ENCODE measurements at regions not wholly inside any gene's neighbourhood (a gene's known extent, or its start where the extent isn't known, plus 50 kb on each side); places are given as distances from the start of the nearest gene placed in this dataset.
A peak's percentile ranks its signal among the peaks of the same experiment; 100 is the strongest.
"Not testable (repeated sequence)": the region's sequence is repeated elsewhere in the genome, so short reads cannot be mapped to it uniquely, and the experiment has no call there.

DNA sequence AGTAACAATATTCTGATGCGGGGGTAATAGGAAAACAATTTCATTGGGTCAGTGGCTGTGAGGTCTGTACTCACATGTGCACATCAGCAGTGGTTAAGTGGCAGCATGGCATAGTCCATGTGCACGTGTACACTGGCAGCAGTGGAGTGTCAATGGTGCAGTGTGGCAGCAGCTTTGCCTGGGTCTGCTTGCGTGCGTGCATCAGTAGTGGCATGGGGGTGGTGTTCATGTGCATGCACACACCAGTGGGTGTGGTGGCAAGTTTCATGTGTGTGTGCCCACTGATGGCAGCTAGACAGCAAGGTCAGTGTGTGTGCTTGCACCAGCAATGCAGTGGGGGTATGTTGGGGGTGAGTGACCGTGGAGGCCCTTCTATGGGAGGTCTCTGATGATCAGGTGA is 581.6 kb upstream of the KLHL4 start:
- no peak overlapping the region for H3K27ac Mint-ChIP-seq
- DNase-seq (ENCODE audit: low spot score in 2 of 2, unreplicated experiment in 2 of 2): no peak

DNA sequence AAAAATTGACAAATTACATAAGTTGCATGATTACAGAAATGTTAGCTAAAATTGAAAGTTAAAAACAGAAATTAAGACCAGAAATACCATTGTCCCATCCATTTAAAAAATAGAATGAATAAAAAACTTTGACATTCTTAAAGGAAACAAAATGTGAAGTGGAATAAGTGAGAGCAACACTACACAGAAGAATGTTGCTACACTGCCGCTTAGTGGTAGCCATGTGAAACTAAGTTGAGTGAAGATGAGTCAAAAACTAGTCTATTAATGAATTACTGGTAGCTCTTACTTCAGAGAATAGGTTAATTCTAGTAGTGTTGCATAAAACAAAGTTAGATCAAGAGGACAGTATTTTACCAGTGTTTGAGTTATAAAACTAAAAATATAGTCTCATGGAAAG is 571.0 kb upstream of the KLHL4 start:
- Mint-ChIP-seq H3K36me3 (no peaks in the 10 kb centered on the region), H3K27me3 (ENCODE audit: low read depth) (no peaks in the 10 kb centered on the region), H3K9me3 (no peaks in the 10 kb centered on the region), H3K27ac (no peak overlapping the region), H3K4me3 (no peak overlapping the region), H3K4me1 (peaks cover 28% of the 10 kb centered on the region)
- TF ChIP-seq, protein P1, sequence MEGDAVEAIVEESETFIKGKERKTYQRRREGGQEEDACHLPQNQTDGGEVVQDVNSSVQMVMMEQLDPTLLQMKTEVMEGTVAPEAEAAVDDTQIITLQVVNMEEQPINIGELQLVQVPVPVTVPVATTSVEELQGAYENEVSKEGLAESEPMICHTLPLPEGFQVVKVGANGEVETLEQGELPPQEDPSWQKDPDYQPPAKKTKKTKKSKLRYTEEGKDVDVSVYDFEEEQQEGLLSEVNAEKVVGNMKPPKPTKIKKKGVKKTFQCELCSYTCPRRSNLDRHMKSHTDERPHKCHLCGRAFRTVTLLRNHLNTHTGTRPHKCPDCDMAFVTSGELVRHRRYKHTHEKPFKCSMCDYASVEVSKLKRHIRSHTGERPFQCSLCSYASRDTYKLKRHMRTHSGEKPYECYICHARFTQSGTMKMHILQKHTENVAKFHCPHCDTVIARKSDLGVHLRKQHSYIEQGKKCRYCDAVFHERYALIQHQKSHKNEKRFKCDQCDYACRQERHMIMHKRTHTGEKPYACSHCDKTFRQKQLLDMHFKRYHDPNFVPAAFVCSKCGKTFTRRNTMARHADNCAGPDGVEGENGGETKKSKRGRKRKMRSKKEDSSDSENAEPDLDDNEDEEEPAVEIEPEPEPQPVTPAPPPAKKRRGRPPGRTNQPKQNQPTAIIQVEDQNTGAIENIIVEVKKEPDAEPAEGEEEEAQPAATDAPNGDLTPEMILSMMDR (IDR thresholded peaks at IDR 0.05; ENCODE audit: unreplicated experiment): peak; percentile 55
- DNase-seq (ENCODE audit: low spot score in 2 of 2, unreplicated experiment in 2 of 2): no peak

More for the DNA sequence above, 581.6 kb upstream of the KLHL4 start:
- H3K36me3 Mint-ChIP-seq: peaks cover 5% of the 10 kb centered on the region
- no peaks in the 10 kb centered on the region for H3K27me3 Mint-ChIP-seq (ENCODE audit: low read depth)
- H3K4me3 Mint-ChIP-seq: no peak overlapping the region
- no peaks in the 10 kb centered on the region for H3K4me1 Mint-ChIP-seq
- TF ChIP-seq, protein P1 (IDR thresholded peaks at IDR 0.05; ENCODE audit: unreplicated experiment): no peak
- peaks cover 22% of the 10 kb centered on the region for H3K9me3 Mint-ChIP-seq

DNA sequence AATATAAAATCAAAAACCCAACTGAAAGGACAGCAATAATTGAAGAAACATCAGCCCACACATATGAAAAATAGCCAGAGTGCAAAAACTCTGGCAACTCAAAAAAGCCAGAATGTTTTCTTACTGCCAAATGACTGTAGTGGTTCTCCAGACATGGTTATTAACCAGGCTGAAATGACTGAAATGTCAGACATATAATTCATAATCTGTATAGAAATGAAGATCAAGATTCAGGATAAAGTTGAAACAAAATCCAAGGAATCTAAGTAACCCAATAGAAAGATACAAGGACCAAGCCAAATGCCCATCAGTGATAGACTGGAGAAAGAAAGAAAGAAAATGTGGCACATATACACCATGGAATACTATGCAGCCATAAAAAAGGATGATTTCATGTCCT is 553.3 kb upstream of the KLHL4 start:
- no peak for DNase-seq (ENCODE audit: low spot score in 2 of 2, unreplicated experiment in 2 of 2)
- Mint-ChIP-seq H3K4me1 (no peaks in the 10 kb centered on the region), H3K27ac (no peak overlapping the region), H3K9me3 (peaks cover 33% of the 10 kb centered on the region), H3K4me3 (no peak overlapping the region), H3K36me3 (peaks cover 5% of the 10 kb centered on the region), H3K27me3 (ENCODE audit: low read depth) (no peaks in the 10 kb centered on the region)
- TF ChIP-seq, protein P1 (IDR thresholded peaks at IDR 0.05; ENCODE audit: unreplicated experiment): no peak

DNA sequence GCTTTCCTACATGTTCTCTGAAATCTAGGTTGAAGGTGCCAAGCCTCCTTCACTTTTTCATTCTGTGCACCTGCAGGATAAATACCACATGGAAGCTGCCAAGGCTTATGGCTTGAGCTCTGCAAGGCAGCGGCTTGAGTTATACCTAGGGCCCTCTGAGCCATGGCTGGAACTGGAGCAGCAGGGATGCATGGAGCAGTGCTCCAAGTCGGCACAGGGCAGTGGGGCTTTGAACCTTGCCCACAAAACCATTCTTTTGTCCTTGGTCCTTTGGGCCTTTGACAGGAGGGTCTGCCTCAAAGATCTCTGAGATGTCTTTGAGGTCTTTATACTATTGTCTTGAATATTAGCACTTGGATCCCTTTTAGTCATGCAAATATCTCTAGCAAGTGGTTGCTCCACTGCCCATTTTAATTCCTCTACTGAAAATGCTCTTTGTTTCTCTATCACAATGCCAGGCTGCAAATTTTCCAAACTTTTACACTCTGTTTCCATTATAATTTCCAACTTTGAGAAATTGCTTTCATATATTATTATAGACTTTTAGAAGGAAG is 536.2 kb upstream of the KLHL4 start:
- TF ChIP-seq, protein P1 (IDR thresholded peaks at IDR 0.05; ENCODE audit: unreplicated experiment): no peak
- no peak overlapping the region for H3K27ac Mint-ChIP-seq

DNA sequence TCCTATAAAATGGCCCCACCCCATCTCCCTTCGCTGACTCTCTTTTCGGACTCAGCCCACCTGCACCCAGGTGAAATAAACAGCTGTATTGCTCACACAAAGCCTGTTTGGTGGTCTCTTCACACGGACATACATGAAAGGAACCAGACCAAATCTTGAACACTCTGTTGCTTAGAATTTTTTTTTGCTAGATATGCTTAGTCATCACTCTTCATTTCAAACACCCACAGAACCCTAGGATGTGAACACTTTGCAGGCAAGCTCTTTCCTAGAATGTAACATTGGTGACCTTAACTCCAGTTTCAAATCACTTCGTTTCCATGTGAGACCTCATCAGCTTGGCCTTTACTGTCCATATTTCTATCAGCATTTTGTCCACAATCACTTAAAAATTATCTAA is 530.3 kb upstream of the KLHL4 start:
- H3K27me3 Mint-ChIP-seq (ENCODE audit: low read depth); H3K36me3 Mint-ChIP-seq; H3K4me3 Mint-ChIP-seq; H3K4me1 Mint-ChIP-seq; H3K27ac Mint-ChIP-seq; DNase-seq (ENCODE audit: low spot score in 2 of 2, unreplicated experiment in 2 of 2); H3K9me3 Mint-ChIP-seq: not testable (repeated sequence)

More for the DNA sequence above, 536.2 kb upstream of the KLHL4 start:
- Mint-ChIP-seq H3K36me3 (no peaks in the 10 kb centered on the region), H3K4me3 (no peak overlapping the region), H3K9me3 (no peaks in the 10 kb centered on the region), H3K4me1 (peaks cover 5% of the 10 kb centered on the region), H3K27me3 (ENCODE audit: low read depth) (no peaks in the 10 kb centered on the region)
- no peak for DNase-seq (ENCODE audit: low spot score in 2 of 2, unreplicated experiment in 2 of 2)

DNA sequence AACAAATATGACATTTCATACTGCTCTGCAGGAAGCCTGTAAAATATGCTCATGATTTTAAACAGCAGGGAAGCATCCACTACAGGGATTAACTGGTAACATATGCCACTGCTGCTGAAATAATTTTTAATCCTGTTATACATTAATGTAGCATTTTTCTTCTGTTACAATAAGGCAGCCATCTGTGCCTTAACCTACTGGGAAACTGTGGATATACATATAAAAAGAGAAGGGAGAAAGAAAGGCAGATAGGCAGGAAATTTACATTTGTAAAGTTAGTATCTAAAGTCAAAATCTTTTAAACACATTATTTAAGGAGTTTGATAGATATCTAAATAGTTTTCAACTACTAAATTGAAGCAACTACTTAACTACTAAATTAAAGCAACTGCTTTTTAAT is 514.6 kb upstream of the KLHL4 start:
- Mint-ChIP-seq H3K9me3 (peaks cover 6% of the 10 kb centered on the region), H3K27ac (no peak overlapping the region), H3K4me3 (no peak overlapping the region), H3K27me3 (ENCODE audit: low read depth) (no peaks in the 10 kb centered on the region), H3K36me3 (no peaks in the 10 kb centered on the region), H3K4me1 (no peaks in the 10 kb centered on the region)
- no peak for DNase-seq (ENCODE audit: low spot score in 2 of 2, unreplicated experiment in 2 of 2)
- TF ChIP-seq, protein P1 (IDR thresholded peaks at IDR 0.05; ENCODE audit: unreplicated experiment): no peak
